BE2C (cell line): ENCODE measurements at regions not wholly inside any gene's neighbourhood (a gene's known extent, or its start where the extent isn't known, plus 50 kb on each side); places are given as distances from the start of the nearest gene placed in this dataset.

Experiments
- DNase-seq: peaks from one replicate; pipeline ENCODE4 v3.0.0-alpha.2; 2020
- H3K27me3 ChIP-seq: fragments of 250-450 bp; sonication (Bioruptor Pico); 2 replicates; pipeline ENCODE4 v1.5.1; 2020; ENCODE audit warnings: mild to moderate bottlenecking
- H3K36me3 ChIP-seq: fragments of 250-450 bp; sonication (Bioruptor Pico); 2 replicates; pipeline ENCODE4 v1.5.1; 2020; ENCODE audit warnings: mild to moderate bottlenecking
- H3K4me1 ChIP-seq: fragments of 250-450 bp; sonication (Bioruptor Pico); 2 replicates; pipeline ENCODE4 v1.5.1; 2020
- H3K4me3 ChIP-seq: 2 replicates; pipeline ENCODE4 v1.5.1; 2011; ENCODE audit warnings: low read depth, low read length
- H3K9me3 ChIP-seq: fragments of 250-450 bp; sonication (Bioruptor Pico); 2 replicates; pipeline ENCODE4 v1.5.1; 2020
- CTCF ChIP-seq: IDR thresholded peaks from 2 replicates; pipeline ENCODE4 v1.5.1; 2012; ENCODE audit warnings: mild to moderate bottlenecking, low read depth, low read length

- H3K27me3 ChIP-seq = no peaks in the 10 kb centered on the region
- no peaks in the 10 kb centered on the region for H3K36me3 ChIP-seq
- no peak for DNase-seq
- H3K9me3 ChIP-seq = no peaks in the 10 kb centered on the region
- TF ChIP-seq CTCF = no peak
- H3K4me3 ChIP-seq = no peak overlapping the region
- no peaks in the 10 kb centered on the region for H3K4me1 ChIP-seq
Observed at GRCh38 chr11:80837051-80837450, 1396.2 kb upstream of the TENM4 start.

- no peak for DNase-seq
- no peaks in the 10 kb centered on the region for H3K4me1 ChIP-seq
- no peaks in the 10 kb centered on the region for H3K9me3 ChIP-seq
- TF ChIP-seq CTCF = no peak
- no peaks in the 10 kb centered on the region for H3K27me3 ChIP-seq
- no peak overlapping the region for H3K4me3 ChIP-seq
- H3K36me3 ChIP-seq = no peaks in the 10 kb centered on the region
Observed at GRCh38 chr11:80831374-80831773, 1390.5 kb upstream of the TENM4 start.

GRCh38 chr11:80827781-80828180, 1387.0 kb upstream of the TENM4 start:
- TF ChIP-seq CTCF = no peak
- Histone ChIP-seq H3K4me1 (no peaks in the 10 kb centered on the region), H3K9me3 (no peaks in the 10 kb centered on the region), H3K36me3 (no peaks in the 10 kb centered on the region), H3K4me3 (no peak overlapping the region), H3K27me3 (no peaks in the 10 kb centered on the region)
- no peak for DNase-seq

GRCh38 chr11:80826808-80827207, 1386.0 kb upstream of the TENM4 start:
- DNase-seq = no peak
- no peak overlapping the region for H3K4me3 ChIP-seq
- H3K36me3 ChIP-seq = no peaks in the 10 kb centered on the region
- TF ChIP-seq CTCF = no peak
- H3K4me1 ChIP-seq = no peaks in the 10 kb centered on the region
- no peaks in the 10 kb centered on the region for H3K9me3 ChIP-seq
- H3K27me3 ChIP-seq = no peaks in the 10 kb centered on the region

GRCh38 chr11:80822308-80822707, 1381.5 kb upstream of the TENM4 start:
- Histone ChIP-seq H3K27me3 (no peaks in the 10 kb centered on the region), H3K4me1 (no peaks in the 10 kb centered on the region), H3K4me3 (no peak overlapping the region), H3K9me3 (no peaks in the 10 kb centered on the region), H3K36me3 (no peaks in the 10 kb centered on the region)
- TF ChIP-seq CTCF = no peak
- no peak for DNase-seq

GRCh38 chr11:80819271-80819670, 1378.4 kb upstream of the TENM4 start:
- DNase-seq = no peak
- H3K36me3 ChIP-seq = no peaks in the 10 kb centered on the region
- no peaks in the 10 kb centered on the region for H3K9me3 ChIP-seq
- no peaks in the 10 kb centered on the region for H3K27me3 ChIP-seq
- no peak for TF ChIP-seq CTCF
- H3K4me3 ChIP-seq = no peak overlapping the region
- no peaks in the 10 kb centered on the region for H3K4me1 ChIP-seq
